Fibroblast of the aortic adventitia (primary cell): ENCODE measurements at regions not wholly inside any gene's neighbourhood (a gene's known extent, or its start where the extent isn't known, plus 50 kb on each side); places are given as distances from the start of the nearest gene placed in this dataset.

Experiments
- DNase-seq: peaks from one replicate; pipeline ENCODE4 v3.0.0-alpha.2; 2010; ENCODE audit warnings: low read depth
- H3K4me3 ChIP-seq: 2 replicates; pipeline ENCODE4 v1.5.1; 2011; ENCODE audit warnings: low read depth, mild to moderate bottlenecking, control low read depth, low read length, moderate library complexity
- CTCF ChIP-seq: IDR thresholded peaks from 2 replicates; pipeline ENCODE4 v1.5.1; 2011; ENCODE audit warnings: mild to moderate bottlenecking, low read length, control low read depth, inconsistent platforms; ENCODE audit not compliant: insufficient read depth

DNA sequence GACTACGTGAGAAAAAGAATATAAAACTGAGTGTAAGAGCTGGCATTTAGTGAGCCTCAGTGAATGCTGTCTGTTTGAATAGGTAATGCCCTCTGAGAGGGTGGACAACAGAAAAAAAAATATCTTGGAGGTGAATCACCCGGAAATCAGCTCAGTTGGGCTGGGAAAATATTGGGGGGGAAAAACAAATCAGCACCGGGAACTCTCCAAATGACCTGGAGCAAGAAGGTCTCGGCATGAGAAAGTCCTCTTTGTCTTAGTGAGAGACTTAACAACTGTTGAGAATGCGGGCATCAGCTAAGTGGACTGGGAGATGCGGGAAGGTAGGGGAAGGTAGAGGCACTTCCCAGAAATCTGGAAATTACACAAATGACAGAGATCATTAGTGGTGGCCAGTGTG lies 109.4 kb upstream of the POU3F3 start:
- no peak overlapping the region for H3K4me3 ChIP-seq
- no peak for DNase-seq
- no peak for TF ChIP-seq CTCF

DNA sequence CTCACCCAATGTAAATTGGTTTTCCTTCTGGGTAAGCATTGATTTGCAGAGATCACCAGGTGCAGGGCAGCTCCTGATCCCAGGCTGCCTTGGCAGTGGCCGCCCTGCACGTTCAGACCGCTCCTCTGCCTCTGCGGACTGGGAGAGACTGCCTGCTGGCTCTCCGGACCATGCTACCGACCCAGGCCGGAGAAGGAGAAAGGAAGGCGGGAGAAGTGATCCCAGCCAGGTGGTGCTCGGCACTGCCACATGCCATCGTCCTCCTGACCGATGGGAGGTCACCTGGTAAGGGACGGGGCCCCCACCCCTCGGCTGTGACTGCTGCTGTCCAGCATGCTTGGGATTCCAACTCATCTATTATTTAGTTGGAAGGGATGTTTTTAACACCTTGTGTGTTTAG lies 108.1 kb upstream of the POU3F3 start:
- no peak for TF ChIP-seq CTCF
- no peak for DNase-seq
- H3K4me3 ChIP-seq: no peak overlapping the region

GRCh38 chr2:104746299-104746698 lies 107.6 kb upstream of the POU3F3 start:
- no peak overlapping the region for H3K4me3 ChIP-seq
- no peak for TF ChIP-seq CTCF
- DNase-seq: no peak

DNA sequence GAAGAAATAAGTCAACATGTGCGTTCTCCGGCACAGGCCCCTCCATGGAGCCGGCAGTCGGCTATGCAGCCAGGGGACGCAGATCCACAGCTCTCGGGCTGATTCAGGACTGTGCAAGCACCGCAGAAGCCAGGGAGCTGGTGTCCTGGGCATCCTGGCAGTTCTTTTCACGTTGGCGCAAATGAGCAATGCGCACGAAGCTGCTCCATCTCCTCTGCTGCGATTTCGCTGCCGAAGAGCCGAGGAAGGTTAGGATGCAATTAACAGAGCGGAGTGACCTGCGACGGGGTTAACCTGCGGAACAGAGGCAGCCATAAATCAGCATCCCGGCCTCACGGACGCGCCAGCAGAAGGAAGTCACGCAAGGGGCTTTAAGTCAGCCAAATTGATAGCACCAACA lies 107.1 kb upstream of the POU3F3 start:
- TF ChIP-seq CTCF: no peak
- no peak for DNase-seq
- no peak overlapping the region for H3K4me3 ChIP-seq

DNA sequence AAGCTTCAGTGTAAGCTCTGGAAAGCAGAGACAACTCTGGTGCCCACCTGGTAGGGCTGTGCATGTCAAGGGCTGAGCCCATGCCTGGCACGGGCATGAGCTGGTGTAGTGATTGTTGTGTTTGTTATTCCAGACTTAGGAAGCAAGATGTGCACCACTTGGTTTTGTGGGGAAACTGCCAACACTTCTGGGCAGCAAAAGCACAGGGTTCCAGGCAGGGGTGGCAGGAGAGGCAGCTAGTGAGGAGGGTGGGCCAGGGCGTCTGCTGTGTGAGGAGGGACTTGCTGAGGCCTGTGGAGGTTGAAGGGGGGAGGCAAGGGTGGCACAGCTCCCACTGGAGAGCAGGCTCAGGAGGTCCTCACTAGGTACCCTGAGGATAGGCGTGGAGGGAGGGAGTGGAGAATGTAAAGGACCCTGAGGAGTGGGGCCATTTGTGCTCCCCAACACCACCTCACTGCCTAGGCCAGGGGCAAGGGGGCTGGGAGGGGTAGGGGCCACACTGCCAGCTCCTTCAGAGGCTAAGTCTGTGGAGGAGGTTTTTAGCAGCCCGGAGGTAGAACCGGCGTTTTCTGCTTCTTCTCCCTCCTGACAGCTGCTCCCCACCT lies 104.0 kb upstream of the POU3F3 start:
- DNase-seq: no peak
- H3K4me3 ChIP-seq: no peak overlapping the region
- no peak for TF ChIP-seq CTCF

DNA sequence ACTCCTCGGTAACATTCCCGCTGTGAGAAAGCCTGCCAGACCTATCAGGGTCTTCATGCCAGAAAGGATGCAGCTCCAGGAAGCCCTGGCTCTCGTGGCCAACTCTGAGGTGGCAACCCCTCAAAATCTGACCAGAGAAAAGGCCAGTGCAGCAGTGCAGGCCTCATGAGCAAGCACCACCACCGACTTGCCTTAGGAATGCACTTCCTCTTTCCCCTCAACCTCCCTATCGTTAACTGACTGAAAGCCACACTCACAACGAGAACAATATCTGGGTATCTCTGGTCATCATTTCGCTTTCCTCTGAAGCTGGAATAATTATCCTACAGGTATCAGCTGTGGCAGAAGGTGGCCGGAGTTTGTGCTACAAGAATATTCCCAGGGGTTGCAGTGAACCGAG lies 101.4 kb upstream of the POU3F3 start:
- no peak for TF ChIP-seq CTCF
- H3K4me3 ChIP-seq: no peak overlapping the region
- DNase-seq: no peak
